COLO829 (cell line): ENCODE measurements at regions not wholly inside any gene's neighbourhood (a gene's known extent, or its start where the extent isn't known, plus 50 kb on each side); places are given as distances from the start of the nearest gene placed in this dataset.
"Not testable (repeated sequence)": the region's sequence is repeated elsewhere in the genome, so short reads cannot be mapped to it uniquely, and the experiment has no call there.

Experiments
- DNase-seq: peaks from one replicate; pipeline ENCODE4 v3.0.0; 2012; ENCODE audit warnings: low spot score

- DNase-seq: no peak
Measured at GRCh38 chr19:34033880-34034279, 138.4 kb upstream of the LSM14A start.

- no peak for DNase-seq
Measured at GRCh38 chr19:34034318-34034846, 137.9 kb upstream of the LSM14A start.

GRCh38 chr19:34041925-34042521, 130.3 kb upstream of the LSM14A start:
- peak; percentile 40 for DNase-seq

GRCh38 chr19:34044021-34044420, 128.3 kb upstream of the LSM14A start:
- no peak for DNase-seq

GRCh38 chr19:34049944-34050343, 122.4 kb upstream of the LSM14A start:
- DNase-seq: no peak

GRCh38 chr19:34050430-34050829, 121.9 kb upstream of the LSM14A start:
- not testable (repeated sequence) for DNase-seq

GRCh38 chr19:34051255-34051654, 121.0 kb upstream of the LSM14A start:
- no peak for DNase-seq

GRCh38 chr19:34057155-34057554, 115.1 kb upstream of the LSM14A start:
- no peak for DNase-seq

GRCh38 chr19:34066007-34066643, 106.2 kb upstream of the LSM14A start:
- no peak for DNase-seq

GRCh38 chr19:34067861-34068271, 104.4 kb upstream of the LSM14A start:
- DNase-seq: no peak

GRCh38 chr19:34075661-34076091, 96.6 kb upstream of the LSM14A start:
- DNase-seq: peak; percentile 7

GRCh38 chr19:34082289-34083077, 89.8 kb upstream of the LSM14A start:
- peak; percentile 20 for DNase-seq

GRCh38 chr19:34084396-34085145, 87.7 kb upstream of the LSM14A start:
- DNase-seq: no peak

- no peak for DNase-seq
Measured at GRCh38 chr19:34085336-34085735, 87.0 kb upstream of the LSM14A start.

- no peak for DNase-seq
Measured at GRCh38 chr19:34088292-34088691, 84.0 kb upstream of the LSM14A start.

- DNase-seq: no peak
Measured at GRCh38 chr19:34089566-34089965, 82.7 kb upstream of the LSM14A start.

- DNase-seq: no peak
Measured at GRCh38 chr19:34094960-34095359, 77.3 kb upstream of the LSM14A start.

GRCh38 chr19:34095411-34095810, 76.9 kb upstream of the LSM14A start:
- DNase-seq: not testable (repeated sequence)

- DNase-seq: peak; percentile 59
Measured at GRCh38 chr19:34096020-34096915, 76.0 kb upstream of the LSM14A start.

GRCh38 chr19:34104096-34104495, 68.2 kb upstream of the LSM14A start:
- no peak for DNase-seq

GRCh38 chr19:34104557-34104956, 67.7 kb upstream of the LSM14A start:
- no peak for DNase-seq
